ENCODE measurements at regions not wholly inside any gene's neighbourhood (a gene's known extent, or its start where the extent isn't known, plus 50 kb on each side); places are given as distances from the start of the nearest gene placed in this dataset.

DNA sequence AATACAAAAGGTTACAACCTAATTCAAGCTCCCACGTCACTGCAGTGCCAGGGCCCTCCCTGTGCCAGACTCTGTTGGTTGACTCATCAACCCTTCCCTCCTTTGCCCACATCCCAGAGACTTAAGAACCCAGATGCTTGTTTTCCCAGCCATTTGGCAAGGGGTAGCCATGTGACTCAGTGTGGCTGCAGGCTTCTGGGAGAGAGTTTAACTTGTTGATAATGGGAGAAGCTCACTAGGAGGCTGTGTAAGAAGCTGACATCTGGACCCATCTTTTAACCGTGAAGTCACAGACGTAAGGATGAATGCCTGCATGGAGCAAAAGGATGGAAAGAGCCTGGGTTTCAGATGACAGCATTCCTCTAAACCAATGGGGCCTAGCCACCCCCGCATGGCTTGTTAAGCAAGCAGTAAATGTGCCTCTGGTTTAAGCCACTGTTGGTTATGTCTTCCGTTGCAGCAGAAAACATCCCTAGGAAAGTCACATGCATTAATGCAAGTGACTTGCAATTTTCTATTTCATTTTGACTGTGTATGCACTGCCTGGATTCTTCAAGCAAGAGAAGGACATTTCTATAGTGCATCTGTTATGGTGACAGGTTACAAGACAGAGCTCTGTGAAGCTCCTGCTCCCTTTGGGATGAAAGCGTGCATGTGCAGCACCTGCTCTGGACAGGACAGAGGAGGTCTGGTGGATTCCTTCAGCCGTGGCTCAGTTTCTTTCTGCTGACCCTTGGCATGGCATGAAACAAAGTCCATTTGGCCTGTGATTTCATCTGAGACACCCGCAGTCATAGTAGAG lies 57.5 kb upstream of the CREB5 start:
- ATAC-seq (no peak), DNase-seq (ENCODE audit: low spot score) (peak; percentile 17)
- H3K4me1 Mint-ChIP-seq = peaks cover 42% of the 10 kb centered on the region

More for the DNA sequence above, 57.5 kb upstream of the CREB5 start:
- Histone ChIP-seq H3K4me3 (no peak overlapping the region), H3K27ac (ENCODE audit: low read depth) (no peak overlapping the region), H4K20me1 (replicated peaks; ENCODE audit: insufficient read depth) (no peaks in the 10 kb centered on the region), H3K9me2 (ENCODE audit: insufficient read depth) (peaks cover 8% of the 10 kb centered on the region), H3K79me2 (replicated peaks; ENCODE audit: insufficient read depth) (no peaks in the 10 kb centered on the region), H3K4me1 (ENCODE audit: insufficient read depth) (peaks cover 42% of the 10 kb centered on the region), H2AFZ (peak overlapping the region; percentile 95), H3K4me2 (no peak overlapping the region), H3F3A (replicated peaks; ENCODE audit: low read depth) (no peaks in the 10 kb centered on the region), H3K27me3 (ENCODE audit: insufficient read depth) (no peaks in the 10 kb centered on the region), H3K36me3 (ENCODE audit: insufficient read depth) (no peaks in the 10 kb centered on the region)
- TF ChIP-seq EZH2 (IDR thresholded peaks at IDR 0.05; ENCODE audit: low read depth, unreplicated experiment) = no peak
- no peak for TF ChIP-seq STAT1 (IDR thresholded peaks at IDR 0.05; ENCODE audit: unreplicated experiment)
- TF ChIP-seq EZH2phosphoT487 (IDR thresholded peaks at IDR 0.05; ENCODE audit: unreplicated experiment) = no peak
- TF ChIP-seq JUNB (IDR thresholded peaks at IDR 0.05; ENCODE audit: unreplicated experiment) = no peak
- no peak for TF ChIP-seq ZNF331 (CRISPR knock-in tag; IDR thresholded peaks at IDR 0.05; ENCODE audit: low read depth)
- TF ChIP-seq, protein P1, sequence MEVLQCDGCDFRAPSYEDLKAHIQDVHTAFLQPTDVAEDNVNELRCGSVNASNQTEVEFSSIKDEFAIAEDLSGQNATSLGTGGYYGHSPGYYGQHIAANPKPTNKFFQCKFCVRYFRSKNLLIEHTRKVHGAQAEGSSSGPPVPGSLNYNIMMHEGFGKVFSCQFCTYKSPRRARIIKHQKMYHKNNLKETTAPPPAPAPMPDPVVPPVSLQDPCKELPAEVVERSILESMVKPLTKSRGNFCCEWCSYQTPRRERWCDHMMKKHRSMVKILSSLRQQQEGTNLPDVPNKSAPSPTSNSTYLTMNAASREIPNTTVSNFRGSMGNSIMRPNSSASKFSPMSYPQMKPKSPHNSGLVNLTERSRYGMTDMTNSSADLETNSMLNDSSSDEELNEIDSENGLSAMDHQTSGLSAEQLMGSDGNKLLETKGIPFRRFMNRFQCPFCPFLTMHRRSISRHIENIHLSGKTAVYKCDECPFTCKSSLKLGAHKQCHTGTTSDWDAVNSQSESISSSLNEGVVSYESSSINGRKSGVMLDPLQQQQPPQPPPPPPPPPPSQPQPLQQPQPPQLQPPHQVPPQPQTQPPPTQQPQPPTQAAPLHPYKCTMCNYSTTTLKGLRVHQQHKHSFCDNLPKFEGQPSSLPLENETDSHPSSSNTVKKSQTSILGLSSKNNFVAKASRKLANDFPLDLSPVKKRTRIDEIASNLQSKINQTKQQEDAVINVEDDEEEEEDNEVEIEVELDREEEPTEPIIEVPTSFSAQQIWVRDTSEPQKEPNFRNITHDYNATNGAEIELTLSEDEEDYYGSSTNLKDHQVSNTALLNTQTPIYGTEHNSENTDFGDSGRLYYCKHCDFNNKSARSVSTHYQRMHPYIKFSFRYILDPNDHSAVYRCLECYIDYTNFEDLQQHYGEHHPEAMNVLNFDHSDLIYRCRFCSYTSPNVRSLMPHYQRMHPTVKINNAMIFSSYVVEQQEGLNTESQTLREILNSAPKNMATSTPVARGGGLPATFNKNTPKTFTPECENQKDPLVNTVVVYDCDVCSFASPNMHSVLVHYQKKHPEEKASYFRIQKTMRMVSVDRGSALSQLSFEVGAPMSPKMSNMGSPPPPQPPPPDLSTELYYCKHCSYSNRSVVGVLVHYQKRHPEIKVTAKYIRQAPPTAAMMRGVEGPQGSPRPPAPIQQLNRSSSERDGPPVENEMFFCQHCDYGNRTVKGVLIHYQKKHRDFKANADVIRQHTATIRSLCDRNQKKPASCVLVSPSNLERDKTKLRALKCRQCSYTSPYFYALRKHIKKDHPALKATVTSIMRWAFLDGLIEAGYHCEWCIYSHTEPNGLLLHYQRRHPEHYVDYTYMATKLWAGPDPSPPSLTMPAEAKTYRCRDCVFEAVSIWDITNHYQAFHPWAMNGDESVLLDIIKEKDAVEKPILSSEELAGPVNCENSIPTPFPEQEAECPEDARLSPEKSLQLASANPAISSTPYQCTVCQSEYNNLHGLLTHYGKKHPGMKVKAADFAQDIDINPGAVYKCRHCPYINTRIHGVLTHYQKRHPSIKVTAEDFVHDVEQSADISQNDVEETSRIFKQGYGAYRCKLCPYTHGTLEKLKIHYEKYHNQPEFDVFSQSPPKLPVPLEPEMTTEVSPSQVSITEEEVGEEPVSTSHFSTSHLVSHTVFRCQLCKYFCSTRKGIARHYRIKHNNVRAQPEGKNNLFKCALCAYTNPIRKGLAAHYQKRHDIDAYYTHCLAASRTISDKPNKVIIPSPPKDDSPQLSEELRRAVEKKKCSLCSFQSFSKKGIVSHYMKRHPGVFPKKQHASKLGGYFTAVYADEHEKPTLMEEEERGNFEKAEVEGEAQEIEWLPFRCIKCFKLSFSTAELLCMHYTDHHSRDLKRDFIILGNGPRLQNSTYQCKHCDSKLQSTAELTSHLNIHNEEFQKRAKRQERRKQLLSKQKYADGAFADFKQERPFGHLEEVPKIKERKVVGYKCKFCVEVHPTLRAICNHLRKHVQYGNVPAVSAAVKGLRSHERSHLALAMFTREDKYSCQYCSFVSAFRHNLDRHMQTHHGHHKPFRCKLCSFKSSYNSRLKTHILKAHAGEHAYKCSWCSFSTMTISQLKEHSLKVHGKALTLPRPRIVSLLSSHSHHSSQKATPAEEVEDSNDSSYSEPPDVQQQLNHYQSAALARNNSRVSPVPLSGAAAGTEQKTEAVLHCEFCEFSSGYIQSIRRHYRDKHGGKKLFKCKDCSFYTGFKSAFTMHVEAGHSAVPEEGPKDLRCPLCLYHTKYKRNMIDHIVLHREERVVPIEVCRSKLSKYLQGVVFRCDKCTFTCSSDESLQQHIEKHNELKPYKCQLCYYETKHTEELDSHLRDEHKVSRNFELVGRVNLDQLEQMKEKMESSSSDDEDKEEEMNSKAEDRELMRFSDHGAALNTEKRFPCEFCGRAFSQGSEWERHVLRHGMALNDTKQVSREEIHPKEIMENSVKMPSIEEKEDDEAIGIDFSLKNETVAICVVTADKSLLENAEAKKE (CRISPR knock-in tag; IDR thresholded peaks at IDR 0.05) = no peak
- TF ChIP-seq, protein P2, sequence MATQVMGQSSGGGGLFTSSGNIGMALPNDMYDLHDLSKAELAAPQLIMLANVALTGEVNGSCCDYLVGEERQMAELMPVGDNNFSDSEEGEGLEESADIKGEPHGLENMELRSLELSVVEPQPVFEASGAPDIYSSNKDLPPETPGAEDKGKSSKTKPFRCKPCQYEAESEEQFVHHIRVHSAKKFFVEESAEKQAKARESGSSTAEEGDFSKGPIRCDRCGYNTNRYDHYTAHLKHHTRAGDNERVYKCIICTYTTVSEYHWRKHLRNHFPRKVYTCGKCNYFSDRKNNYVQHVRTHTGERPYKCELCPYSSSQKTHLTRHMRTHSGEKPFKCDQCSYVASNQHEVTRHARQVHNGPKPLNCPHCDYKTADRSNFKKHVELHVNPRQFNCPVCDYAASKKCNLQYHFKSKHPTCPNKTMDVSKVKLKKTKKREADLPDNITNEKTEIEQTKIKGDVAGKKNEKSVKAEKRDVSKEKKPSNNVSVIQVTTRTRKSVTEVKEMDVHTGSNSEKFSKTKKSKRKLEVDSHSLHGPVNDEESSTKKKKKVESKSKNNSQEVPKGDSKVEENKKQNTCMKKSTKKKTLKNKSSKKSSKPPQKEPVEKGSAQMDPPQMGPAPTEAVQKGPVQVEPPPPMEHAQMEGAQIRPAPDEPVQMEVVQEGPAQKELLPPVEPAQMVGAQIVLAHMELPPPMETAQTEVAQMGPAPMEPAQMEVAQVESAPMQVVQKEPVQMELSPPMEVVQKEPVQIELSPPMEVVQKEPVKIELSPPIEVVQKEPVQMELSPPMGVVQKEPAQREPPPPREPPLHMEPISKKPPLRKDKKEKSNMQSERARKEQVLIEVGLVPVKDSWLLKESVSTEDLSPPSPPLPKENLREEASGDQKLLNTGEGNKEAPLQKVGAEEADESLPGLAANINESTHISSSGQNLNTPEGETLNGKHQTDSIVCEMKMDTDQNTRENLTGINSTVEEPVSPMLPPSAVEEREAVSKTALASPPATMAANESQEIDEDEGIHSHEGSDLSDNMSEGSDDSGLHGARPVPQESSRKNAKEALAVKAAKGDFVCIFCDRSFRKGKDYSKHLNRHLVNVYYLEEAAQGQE (IDR thresholded peaks at IDR 0.05; ENCODE audit: unreplicated experiment) = no peak
- TF ChIP-seq ZNF114 (CRISPR knock-in tag; IDR thresholded peaks at IDR 0.05) = no peak
- TF ChIP-seq NANOG (IDR thresholded peaks at IDR 0.05; ENCODE audit: borderline replicate concordance) = no peak
- TF ChIP-seq CTCF (conservative IDR thresholded peaks at IDR 0.05; ENCODE audit: low read depth in 2 of 2) = no peak
- no peaks in the 10 kb centered on the region for H3K36me3 Mint-ChIP-seq (ENCODE audit: low read depth)
- no peak overlapping the region for H3K27ac Mint-ChIP-seq
- peaks cover 7% of the 10 kb centered on the region for H3K27me3 Mint-ChIP-seq (ENCODE audit: insufficient read depth, low read depth, poor library complexity)
- H3K4me3 Mint-ChIP-seq = no peak overlapping the region
- peaks cover 3% of the 10 kb centered on the region; the same call in 2 of the 3 replicates for H3K9me3 Mint-ChIP-seq

All from GM23338 (cell line).